Neural progenitor cell (in vitro differentiated cells): ENCODE measurements at regions not wholly inside any gene's neighbourhood (a gene's known extent, or its start where the extent isn't known, plus 50 kb on each side); places are given as distances from the start of the nearest gene placed in this dataset.

Source experiments
- DNase-seq: peaks from one replicate; pipeline ENCODE4 v3.0.0-alpha.2; 2016; ENCODE audit warnings: low spot score
- H2AFZ ChIP-seq: fragments of 200-600 bp; sonication (generic); replicated peaks from 2 replicates; pipeline ENCODE4 v1.6.1; 2016; ENCODE audit warnings: antibody characterized with exemption
- H3F3A ChIP-seq: fragments of 200-600 bp; sonication (generic); 2 replicates; pipeline ENCODE4 v1.6.1; 2016; ENCODE audit warnings: antibody characterized with exemption, low read depth
- H3K27ac ChIP-seq: fragments of 200-600 bp; sonication (generic); 2 replicates; pipeline ENCODE4 v1.5.1; 2016; ENCODE audit warnings: mild to moderate bottlenecking
- H3K27me3 ChIP-seq: fragments of 200-600 bp; sonication (generic); 2 replicates; pipeline ENCODE4 v1.6.1; 2016; ENCODE audit warnings: mild to moderate bottlenecking, moderate library complexity
- H3K36me3 ChIP-seq: fragments of 200-600 bp; sonication (generic); 2 replicates; pipeline ENCODE4 v1.5.1; 2016
- H3K4me1 ChIP-seq: fragments of 200-600 bp; sonication (generic); 2 replicates; pipeline ENCODE4 v1.6.1; 2016; ENCODE audit warnings: mixed run types
- H3K4me2 ChIP-seq: fragments of 200-600 bp; sonication (generic); 2 replicates; pipeline ENCODE4 v1.6.1; 2016
- H3K4me3 ChIP-seq: fragments of 200-600 bp; sonication (generic); 2 replicates; pipeline ENCODE4 v1.5.1; 2016
- H3K79me2 ChIP-seq: fragments of 200-600 bp; sonication (generic); 2 replicates; pipeline ENCODE4 v1.6.1; 2016; ENCODE audit warnings: low read depth
- H3K9ac ChIP-seq: fragments of 200-600 bp; sonication (generic); 2 replicates; pipeline ENCODE4 v1.6.1; 2016
- H3K9me3 ChIP-seq: fragments of 200-600 bp; sonication (generic); 2 replicates; pipeline ENCODE4 v1.5.1; 2016; ENCODE audit warnings: low read depth
- H4K20me1 ChIP-seq: fragments of 200-600 bp; sonication (generic); 2 replicates; pipeline ENCODE4 v1.6.1; 2016; ENCODE audit warnings: low read depth
- H3K27ac Mint-ChIP-seq: 3 replicates; pipeline ENCODE4 v1.8.0; 2021; ENCODE audit warnings: mixed read lengths
- H3K27me3 Mint-ChIP-seq: 2 replicates; pipeline ENCODE4 v1.8.0; 2022; ENCODE audit warnings: low read depth, mild to moderate bottlenecking, inconsistent platforms, moderate library complexity, mixed read lengths; ENCODE audit not compliant: insufficient read depth
- H3K36me3 Mint-ChIP-seq: 3 replicates; pipeline ENCODE4 v1.8.0; 2021; ENCODE audit warnings: mixed read lengths
- H3K4me1 Mint-ChIP-seq: 3 replicates; pipeline ENCODE4 v1.8.0; 2021; ENCODE audit warnings: mixed read lengths
- H3K4me3 Mint-ChIP-seq: 3 replicates; pipeline ENCODE4 v1.8.0; 2021; ENCODE audit warnings: mild to moderate bottlenecking, moderate library complexity, mixed read lengths
- H3K9me3 Mint-ChIP-seq: 3 replicates; pipeline ENCODE4 v1.8.0; 2020; ENCODE audit warnings: mixed read lengths
- EZH2 ChIP-seq: fragments of 200-600 bp; sonication (generic); IDR thresholded peaks from 2 replicates; pipeline ENCODE4 v1.6.1; 2017; ENCODE audit warnings: antibody characterized with exemption, mild to moderate bottlenecking, moderate library complexity
- EZH2phosphoT487 ChIP-seq: fragments of 200-600 bp; sonication (generic); IDR thresholded peaks from 2 replicates; pipeline ENCODE4 v1.6.1; 2017; ENCODE audit warnings: antibody characterized with exemption
- TF ChIP-seq, protein P1 (sequence below): fragments of 200-600 bp; sonication (generic); IDR thresholded peaks from 2 replicates; pipeline ENCODE4 v1.5.1; 2017; ENCODE audit warnings: antibody characterized with exemption, mild to moderate bottlenecking

DNA sequence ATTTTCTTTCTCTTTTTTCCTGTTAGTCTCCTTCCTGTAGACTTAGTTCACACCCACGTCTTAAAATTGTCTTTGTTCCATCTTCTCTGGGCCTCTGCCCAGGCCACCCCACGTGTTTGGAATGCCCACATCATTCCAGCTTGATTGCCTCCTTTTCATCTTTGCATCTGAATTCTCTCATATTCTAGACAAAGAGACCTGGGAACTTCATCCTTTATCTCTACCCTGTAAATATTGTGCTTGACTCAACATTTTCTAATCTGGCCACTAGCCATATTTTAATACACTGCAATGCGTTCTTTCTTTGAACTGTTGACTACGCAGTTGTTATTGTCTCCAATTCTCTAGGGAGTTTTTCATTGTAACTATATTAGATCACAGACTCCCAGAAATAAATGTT is 187.5 kb upstream of the NRXN1 start:
- Histone ChIP-seq H3K36me3 (no peaks in the 10 kb centered on the region), H3K27me3 (no peaks in the 10 kb centered on the region), H4K20me1 (no peaks in the 10 kb centered on the region), H3K4me3 (no peak overlapping the region), H3F3A (no peaks in the 10 kb centered on the region), H3K4me1 (no peaks in the 10 kb centered on the region), H2AFZ (no peak overlapping the region), H3K27ac (no peak overlapping the region), H3K79me2 (no peaks in the 10 kb centered on the region), H3K4me2 (no peak overlapping the region), H3K9ac (no peak overlapping the region), H3K9me3 (no peaks in the 10 kb centered on the region)
- Mint-ChIP-seq H3K27ac (no peak overlapping the region), H3K27me3 (no peaks in the 10 kb centered on the region), H3K36me3 (no peaks in the 10 kb centered on the region), H3K9me3 (no peaks in the 10 kb centered on the region), H3K4me3 (no peak overlapping the region), H3K4me1 (peaks cover 3% of the 10 kb centered on the region)
- no peak for DNase-seq
- no peak for TF ChIP-seq EZH2
- TF ChIP-seq, protein P1, sequence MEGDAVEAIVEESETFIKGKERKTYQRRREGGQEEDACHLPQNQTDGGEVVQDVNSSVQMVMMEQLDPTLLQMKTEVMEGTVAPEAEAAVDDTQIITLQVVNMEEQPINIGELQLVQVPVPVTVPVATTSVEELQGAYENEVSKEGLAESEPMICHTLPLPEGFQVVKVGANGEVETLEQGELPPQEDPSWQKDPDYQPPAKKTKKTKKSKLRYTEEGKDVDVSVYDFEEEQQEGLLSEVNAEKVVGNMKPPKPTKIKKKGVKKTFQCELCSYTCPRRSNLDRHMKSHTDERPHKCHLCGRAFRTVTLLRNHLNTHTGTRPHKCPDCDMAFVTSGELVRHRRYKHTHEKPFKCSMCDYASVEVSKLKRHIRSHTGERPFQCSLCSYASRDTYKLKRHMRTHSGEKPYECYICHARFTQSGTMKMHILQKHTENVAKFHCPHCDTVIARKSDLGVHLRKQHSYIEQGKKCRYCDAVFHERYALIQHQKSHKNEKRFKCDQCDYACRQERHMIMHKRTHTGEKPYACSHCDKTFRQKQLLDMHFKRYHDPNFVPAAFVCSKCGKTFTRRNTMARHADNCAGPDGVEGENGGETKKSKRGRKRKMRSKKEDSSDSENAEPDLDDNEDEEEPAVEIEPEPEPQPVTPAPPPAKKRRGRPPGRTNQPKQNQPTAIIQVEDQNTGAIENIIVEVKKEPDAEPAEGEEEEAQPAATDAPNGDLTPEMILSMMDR: no peak
- TF ChIP-seq EZH2phosphoT487: no peak

DNA sequence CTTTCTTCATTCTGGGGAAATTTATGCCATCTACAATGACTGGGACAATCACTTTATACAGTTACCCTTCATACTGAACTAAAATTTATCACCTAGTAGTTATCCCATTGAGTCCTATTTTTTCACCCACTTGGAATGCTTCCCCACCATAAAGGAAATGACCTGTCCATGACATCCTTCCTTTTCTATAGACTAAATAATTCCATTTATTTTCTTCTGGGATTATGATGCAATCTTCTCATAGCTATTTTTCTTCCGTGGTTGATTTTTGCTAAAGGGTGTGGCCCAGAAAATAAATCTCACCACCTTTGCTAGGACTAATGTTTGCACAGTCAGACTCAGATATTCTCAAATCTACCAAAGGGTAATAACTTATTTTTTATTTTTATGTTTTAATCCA is 186.1 kb upstream of the NRXN1 start:
- no peaks in the 10 kb centered on the region for H3K36me3 ChIP-seq
- H3K4me3 ChIP-seq: no peak overlapping the region
- no peak overlapping the region for H3K9ac ChIP-seq
- H2AFZ ChIP-seq: no peak overlapping the region
- no peak overlapping the region for H3K27ac Mint-ChIP-seq
- no peaks in the 10 kb centered on the region for H3K27me3 ChIP-seq
- H3K27ac ChIP-seq: no peak overlapping the region
- H3K4me3 Mint-ChIP-seq: no peak overlapping the region
- H3K4me2 ChIP-seq: no peak overlapping the region
- H3F3A ChIP-seq: no peaks in the 10 kb centered on the region
- H3K9me3 Mint-ChIP-seq: no peaks in the 10 kb centered on the region
- no peak for DNase-seq
- H3K36me3 Mint-ChIP-seq: no peaks in the 10 kb centered on the region
- no peaks in the 10 kb centered on the region for H3K4me1 ChIP-seq
- no peak for TF ChIP-seq EZH2
- TF ChIP-seq EZH2phosphoT487: no peak
- TF ChIP-seq, protein P1: no peak
- H3K9me3 ChIP-seq: no peaks in the 10 kb centered on the region
- H4K20me1 ChIP-seq: no peaks in the 10 kb centered on the region
- peaks cover 3% of the 10 kb centered on the region for H3K4me1 Mint-ChIP-seq
- no peaks in the 10 kb centered on the region for H3K79me2 ChIP-seq
- H3K27me3 Mint-ChIP-seq: no peaks in the 10 kb centered on the region

- Histone ChIP-seq H2AFZ (no peak overlapping the region), H3K9me3 (no peaks in the 10 kb centered on the region), H3K9ac (no peak overlapping the region), H3K79me2 (no peaks in the 10 kb centered on the region), H3K36me3 (no peaks in the 10 kb centered on the region), H3K4me2 (no peak overlapping the region), H3K27me3 (no peaks in the 10 kb centered on the region), H3F3A (no peaks in the 10 kb centered on the region), H3K27ac (no peak overlapping the region), H4K20me1 (no peaks in the 10 kb centered on the region), H3K4me1 (no peaks in the 10 kb centered on the region), H3K4me3 (no peak overlapping the region)
- Mint-ChIP-seq H3K27ac (no peak overlapping the region), H3K4me1 (peaks cover 2% of the 10 kb centered on the region), H3K36me3 (no peaks in the 10 kb centered on the region), H3K9me3 (no peaks in the 10 kb centered on the region), H3K4me3 (no peak overlapping the region), H3K27me3 (no peaks in the 10 kb centered on the region)
- no peak for DNase-seq
- TF ChIP-seq EZH2phosphoT487: no peak
- no peak for TF ChIP-seq EZH2
- TF ChIP-seq, protein P1: no peak
These were observed 181.9 kb upstream of the NRXN1 start for GRCh38 chr2:51213826-51214225.

DNA sequence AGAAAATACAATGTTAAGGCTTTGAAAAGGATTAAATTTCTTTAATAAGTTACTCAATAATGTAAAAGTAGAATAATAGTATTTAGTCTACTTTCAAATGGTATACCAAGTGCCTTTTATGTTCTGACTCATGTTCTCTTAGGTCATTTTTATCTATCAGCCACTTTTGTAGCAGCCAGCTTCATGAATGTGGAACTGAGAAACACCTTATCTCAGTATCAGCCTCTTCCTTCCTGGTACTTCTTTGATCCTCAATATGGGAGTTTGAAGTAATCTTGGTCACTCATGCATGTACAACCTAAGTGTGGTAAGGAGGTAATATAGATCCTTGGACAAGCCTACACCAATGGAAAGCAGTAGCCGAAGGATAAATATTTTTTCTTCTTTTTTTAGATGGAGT is 180.4 kb upstream of the NRXN1 start:
- Histone ChIP-seq H3K4me2 (no peak overlapping the region), H3K79me2 (no peaks in the 10 kb centered on the region), H3K36me3 (no peaks in the 10 kb centered on the region), H3K9ac (no peak overlapping the region), H3K27ac (no peak overlapping the region), H3K9me3 (no peaks in the 10 kb centered on the region), H4K20me1 (no peaks in the 10 kb centered on the region), H3K4me3 (no peak overlapping the region), H3K4me1 (no peaks in the 10 kb centered on the region), H3K27me3 (no peaks in the 10 kb centered on the region), H2AFZ (no peak overlapping the region), H3F3A (no peaks in the 10 kb centered on the region)
- H3K9me3 Mint-ChIP-seq: no peaks in the 10 kb centered on the region
- no peak for DNase-seq
- TF ChIP-seq EZH2 (no peak), EZH2phosphoT487 (no peak)
- TF ChIP-seq, protein P1: no peak
- H3K27ac Mint-ChIP-seq: no peak overlapping the region
- H3K4me3 Mint-ChIP-seq: no peak overlapping the region
- peaks cover 2% of the 10 kb centered on the region for H3K4me1 Mint-ChIP-seq
- no peaks in the 10 kb centered on the region for H3K36me3 Mint-ChIP-seq
- H3K27me3 Mint-ChIP-seq: no peaks in the 10 kb centered on the region
